Common myeloid progenitor, CD34-positive (primary cell): ENCODE measurements at regions not wholly inside any gene's neighbourhood (a gene's known extent, or its start where the extent isn't known, plus 50 kb on each side); places are given as distances from the start of the nearest gene placed in this dataset.

Source experiments
- CTCF ChIA-PET: fragments of 350-600 bp; sonication (Branson Sonifier 250); formaldehyde crosslinking; loops from one replicate; lab custom pipeline; 2021; ENCODE audit warnings: antibody characterized with exemption; lab: Charles Lee
- POLR2A ChIA-PET: fragments of 350-600 bp; sonication (Branson Sonifier 250); formaldehyde crosslinking; loops from one replicate; lab custom pipeline; 2021; ENCODE audit warnings: antibody characterized with exemption; lab: Charles Lee
- DNase-seq, 3 donors: peaks; one replicate each; pipeline versions ENCODE4 v3.0.0 to v3.0.0-alpha.2; 2013
- H3K27ac ChIP-seq, 2 experiments: 1 replicate in 1 of 2; 2 replicates in 1 of 2; pipeline ENCODE4 v1.7.0; 2013; ENCODE audit warnings: inconsistent platforms in 2 of 2, low read length in 2 of 2, mild to moderate bottlenecking in 2 of 2, low read depth in 1 of 2, moderate library complexity in 1 of 2; ENCODE audit not compliant: severe bottlenecking in 2 of 2, insufficient read depth in 1 of 2, poor library complexity in 1 of 2
- H3K27me3 ChIP-seq, 5 experiments: replicated peaks in 2 of 5; 1 replicate in 3 of 5; 2 replicates in 2 of 5; pipeline versions ENCODE4 v1.6.1 to v1.7.0; 2013; ENCODE audit warnings: low read length in 4 of 5, mild to moderate bottlenecking in 2 of 5, moderate library complexity in 2 of 5, inconsistent platforms in 1 of 5; ENCODE audit not compliant: insufficient read depth in 5 of 5, control insufficient read depth in 4 of 5
- H3K36me3 ChIP-seq, 4 experiments: 1 replicate in 2 of 4; 2 replicates in 2 of 4; pipeline versions ENCODE4 v1.6.1 to v1.7.0; 2013; ENCODE audit warnings: low read length in 3 of 4, control low read depth in 1 of 4, mild to moderate bottlenecking in 1 of 4; ENCODE audit not compliant: control insufficient read depth in 4 of 4, insufficient read depth in 4 of 4
- H3K4me1 ChIP-seq, 4 experiments: 1 replicate in 3 of 4; 2 replicates in 1 of 4; pipeline versions ENCODE4 v1.6.1 to v1.7.1; 2013; ENCODE audit warnings: low read length in 3 of 4, mild to moderate bottlenecking in 3 of 4, control low read depth in 1 of 4, inconsistent platforms in 1 of 4, moderate library complexity in 1 of 4; ENCODE audit not compliant: control insufficient read depth in 4 of 4, insufficient read depth in 4 of 4; ENCODE audit errors: control extremely low read depth in 1 of 4
- H3K4me3 ChIP-seq, 7 experiments: 1 replicate in 4 of 7; 2 replicates in 3 of 7; pipeline versions ENCODE4 v1.5.1 to v1.7.0; 2013; ENCODE audit warnings: mild to moderate bottlenecking in 7 of 7, low read length in 6 of 7, moderate library complexity in 6 of 7, inconsistent platforms in 2 of 7, low read depth in 2 of 7, control low read depth in 1 of 7; ENCODE audit not compliant: insufficient read depth in 4 of 7, control insufficient read depth in 1 of 7; ENCODE audit errors: extremely low read depth in 1 of 7
- H3K9me3 ChIP-seq, 5 experiments: 1 replicate in 4 of 5; 2 replicates in 1 of 5; pipeline versions ENCODE4 v1.6.1 to v1.7.1; 2013; ENCODE audit warnings: low read length in 4 of 5, mild to moderate bottlenecking in 2 of 5, inconsistent platforms in 1 of 5, low read depth in 1 of 5, moderate library complexity in 1 of 5; ENCODE audit not compliant: control insufficient read depth in 4 of 5, insufficient read depth in 2 of 5; ENCODE audit errors: control extremely low read depth in 1 of 5
- WGBS: methylation state at CpG from one replicate; pipeline ENCODE4 v1.1.5; 2013; ENCODE audit not compliant: insufficient coverage; 5-methylcytosine and 5-hydroxymethylcytosine counted together

- Histone ChIP-seq H3K4me1 (no peaks in the 10 kb centered on the region), H3K27me3 (peaks cover 0 to 2% (median 0%) of the 10 kb centered on the region in 5 experiments), H3K4me3 (no peak overlapping the region), H3K36me3 (no peaks in the 10 kb centered on the region), H3K27ac (no peak overlapping the region), H3K9me3 (peaks cover 0 to 14% (median 0%) of the 10 kb centered on the region in 5 experiments)
- POLR2A ChIA-PET = no interaction called here
- DNase-seq = no peak
- WGBS = 95% methylated on average over 5 of the region's 5 CpGs
- CTCF ChIA-PET = no interaction called here
These were observed 78.3 kb upstream of the LMO4 start for GRCh38 chr1:87250336-87250735.

GRCh38 chr1:87252406-87252805 is 76.3 kb upstream of the LMO4 start:
- Histone ChIP-seq H3K4me3 (no peak overlapping the region), H3K36me3 (no peaks in the 10 kb centered on the region), H3K4me1 (no peaks in the 10 kb centered on the region), H3K27me3 (peaks cover 0 to 2% (median 0%) of the 10 kb centered on the region in 5 experiments), H3K9me3 (peaks cover 0 to 13% (median 2%) of the 10 kb centered on the region in 5 experiments), H3K27ac (no peak overlapping the region)
- 100% methylated on average over 2 of the region's 2 CpGs for WGBS
- no peak for DNase-seq
- ChIA-PET CTCF (interaction anchor here (0.5 kb wide), 1 partner anchor 721 kb away, joined by 3 read pairs; no protein-coding TSS in a partner anchor), POLR2A (no interaction called here)

GRCh38 chr1:87262688-87263087 is 66.0 kb upstream of the LMO4 start:
- ChIA-PET CTCF (no interaction called here), POLR2A (no interaction called here)
- H3K27me3 ChIP-seq = no peaks in the 10 kb centered on the region
- H3K9me3 ChIP-seq = no peaks in the 10 kb centered on the region
- DNase-seq = no peak
- H3K36me3 ChIP-seq = no peaks in the 10 kb centered on the region
- WGBS = 100% methylated on average over 1 of the region's 3 CpGs
- no peaks in the 10 kb centered on the region for H3K4me1 ChIP-seq
- H3K27ac ChIP-seq = no peak overlapping the region
- H3K4me3 ChIP-seq = no peak overlapping the region

- no peak for DNase-seq
- ChIA-PET POLR2A (no interaction called here), CTCF (no interaction called here)
- no peaks in the 10 kb centered on the region for H3K36me3 ChIP-seq
- H3K4me3 ChIP-seq = no peak overlapping the region
- no peaks in the 10 kb centered on the region for H3K9me3 ChIP-seq
- 86% methylated on average over 1 of the region's 2 CpGs for WGBS
- H3K27me3 ChIP-seq = no peaks in the 10 kb centered on the region
- H3K4me1 ChIP-seq = no peaks in the 10 kb centered on the region
- no peak overlapping the region for H3K27ac ChIP-seq
These were observed 65.4 kb upstream of the LMO4 start for GRCh38 chr1:87263281-87263680.

- H3K36me3 ChIP-seq = no peaks in the 10 kb centered on the region
- no peaks in the 10 kb centered on the region for H3K9me3 ChIP-seq
- H3K27me3 ChIP-seq = no peaks in the 10 kb centered on the region
- CTCF ChIA-PET = interaction anchor here (1.5 kb wide), 1 partner anchor 10 kb away, joined by 4 read pairs; no protein-coding TSS in a partner anchor
- H3K4me3 ChIP-seq = no peak overlapping the region
- H3K27ac ChIP-seq = no peak overlapping the region
- no peak for DNase-seq
- POLR2A ChIA-PET = no interaction called here
- no peaks in the 10 kb centered on the region for H3K4me1 ChIP-seq
These were observed 64.9 kb upstream of the LMO4 start for GRCh38 chr1:87263785-87264184.

- Histone ChIP-seq H3K27ac (no peak overlapping the region), H3K27me3 (no peaks in the 10 kb centered on the region), H3K4me3 (no peak overlapping the region), H3K4me1 (no peaks in the 10 kb centered on the region), H3K36me3 (no peaks in the 10 kb centered on the region), H3K9me3 (no peaks in the 10 kb centered on the region)
- DNase-seq = no peak
- ChIA-PET POLR2A (no interaction called here), CTCF (interaction anchor here (1.5 kb wide), 1 partner anchor 9 kb away, joined by 4 read pairs; no protein-coding TSS in a partner anchor)
- 100% methylated on average over 3 of the region's 3 CpGs for WGBS
These were observed 63.7 kb upstream of the LMO4 start for GRCh38 chr1:87264976-87265375.

GRCh38 chr1:87265786-87266185 is 62.9 kb upstream of the LMO4 start:
- no peak overlapping the region for H3K27ac ChIP-seq
- WGBS = 93% methylated on average over 2 of the region's 3 CpGs

More at GRCh38 chr1:87265786-87266185, 62.9 kb upstream of the LMO4 start:
- ChIA-PET POLR2A (no interaction called here), CTCF (no interaction called here)
- no peak for DNase-seq
- no peak overlapping the region for H3K4me3 ChIP-seq
- no peaks in the 10 kb centered on the region for H3K4me1 ChIP-seq
- H3K36me3 ChIP-seq = no peaks in the 10 kb centered on the region
- no peaks in the 10 kb centered on the region for H3K27me3 ChIP-seq
- no peaks in the 10 kb centered on the region for H3K9me3 ChIP-seq
